Stimulated activated CD4-positive, alpha-beta T cell treated with anti-CD3 and anti-CD28 coated beads, Interleukin-4, amount 100 ng/mL, for 48 hours (primary cell): ENCODE measurements at regions not wholly inside any gene's neighbourhood (a gene's known extent, or its start where the extent isn't known, plus 50 kb on each side); places are given as distances from the start of the nearest gene placed in this dataset.

Experiments used
- DNase-seq, 2 donors: peaks; one replicate each; pipeline ENCODE4 v3.0.0-alpha.2; 2020; ENCODE audit warnings: low read depth in 2 of 2

GRCh38 chr5:34586117-34586885 is 69.8 kb upstream of the RAI14 start:
- no peak for DNase-seq

GRCh38 chr5:34587355-34588241 is 68.5 kb upstream of the RAI14 start:
- DNase-seq: no peak

- DNase-seq: no peak
These were observed 66.3 kb upstream of the RAI14 start for GRCh38 chr5:34589832-34590231.

GRCh38 chr5:34591723-34592122 is 64.4 kb upstream of the RAI14 start:
- no peak for DNase-seq

GRCh38 chr5:34597034-34598027 is 58.8 kb upstream of the RAI14 start:
- DNase-seq: no peak

- no peak for DNase-seq
These were observed 57.8 kb upstream of the RAI14 start for GRCh38 chr5:34598177-34598794.

GRCh38 chr5:34599471-34600117 is 56.5 kb upstream of the RAI14 start:
- no peak for DNase-seq

- no peak for DNase-seq
These were observed 56.0 kb upstream of the RAI14 start for GRCh38 chr5:34600118-34600493.

- no peak for DNase-seq
These were observed 52.8 kb upstream of the RAI14 start for GRCh38 chr5:34603378-34603777.

- DNase-seq: no peak
These were observed 51.9 kb upstream of the RAI14 start for GRCh38 chr5:34604119-34604675.

GRCh38 chr5:34606101-34606500 is 50.0 kb upstream of the RAI14 start:
- no peak for DNase-seq
